ENCODE measurements at regions not wholly inside any gene's neighbourhood (a gene's known extent, or its start where the extent isn't known, plus 50 kb on each side); places are given as distances from the start of the nearest gene placed in this dataset.

DNA sequence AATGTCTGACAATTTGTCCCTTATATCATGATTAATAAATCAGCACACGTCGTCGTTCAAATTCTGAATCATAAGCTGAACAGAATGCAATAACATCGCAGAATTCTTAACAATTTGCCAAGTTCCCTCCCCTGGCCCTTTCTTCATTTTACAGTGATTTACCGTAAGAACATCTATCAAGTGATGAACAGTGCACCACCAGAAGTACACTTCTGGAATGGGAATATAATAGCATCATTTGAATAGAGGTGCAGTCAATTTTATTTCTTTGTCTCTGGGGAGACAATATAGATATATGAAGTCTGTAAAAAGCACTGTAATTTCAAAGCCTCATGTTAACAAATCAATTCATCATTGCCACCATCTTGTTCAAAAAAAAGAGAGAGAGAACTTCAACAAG lies 145.1 kb upstream of the SMLR1 start:
- TF ChIP-seq EZH2phosphoT487 (IDR thresholded peaks at IDR 0.05) (no peak), EZH2 (IDR thresholded peaks at IDR 0.05) (no peak)
